ENCODE measurements at regions not wholly inside any gene's neighbourhood (a gene's known extent, or its start where the extent isn't known, plus 50 kb on each side); places are given as distances from the start of the nearest gene placed in this dataset.
"Not testable (repeated sequence)": the region's sequence is repeated elsewhere in the genome, so short reads cannot be mapped to it uniquely, and the experiment has no call there.

DNA sequence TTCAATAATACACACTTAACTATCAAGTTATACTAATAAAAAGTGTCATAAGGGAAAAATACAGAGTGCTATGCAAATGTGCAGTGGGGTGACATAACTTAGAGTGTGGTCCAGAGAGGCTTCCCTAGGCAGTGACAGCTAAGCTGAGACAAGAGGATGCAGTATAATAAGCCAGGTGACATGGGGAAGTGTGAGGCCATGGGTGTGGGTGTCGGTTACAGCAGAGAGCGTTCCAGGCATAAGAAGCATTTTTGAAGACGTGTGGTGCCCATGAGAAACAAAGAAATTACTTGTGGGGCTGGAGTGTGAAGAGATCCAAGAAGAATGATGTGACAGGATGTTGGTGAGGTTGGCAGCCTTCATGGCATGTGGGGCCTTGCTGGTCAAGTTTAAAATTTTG, 78.1 kb upstream of the PICALM start:
- DNase-seq (ENCODE audit: low read depth, low spot score), result no peak

DNA sequence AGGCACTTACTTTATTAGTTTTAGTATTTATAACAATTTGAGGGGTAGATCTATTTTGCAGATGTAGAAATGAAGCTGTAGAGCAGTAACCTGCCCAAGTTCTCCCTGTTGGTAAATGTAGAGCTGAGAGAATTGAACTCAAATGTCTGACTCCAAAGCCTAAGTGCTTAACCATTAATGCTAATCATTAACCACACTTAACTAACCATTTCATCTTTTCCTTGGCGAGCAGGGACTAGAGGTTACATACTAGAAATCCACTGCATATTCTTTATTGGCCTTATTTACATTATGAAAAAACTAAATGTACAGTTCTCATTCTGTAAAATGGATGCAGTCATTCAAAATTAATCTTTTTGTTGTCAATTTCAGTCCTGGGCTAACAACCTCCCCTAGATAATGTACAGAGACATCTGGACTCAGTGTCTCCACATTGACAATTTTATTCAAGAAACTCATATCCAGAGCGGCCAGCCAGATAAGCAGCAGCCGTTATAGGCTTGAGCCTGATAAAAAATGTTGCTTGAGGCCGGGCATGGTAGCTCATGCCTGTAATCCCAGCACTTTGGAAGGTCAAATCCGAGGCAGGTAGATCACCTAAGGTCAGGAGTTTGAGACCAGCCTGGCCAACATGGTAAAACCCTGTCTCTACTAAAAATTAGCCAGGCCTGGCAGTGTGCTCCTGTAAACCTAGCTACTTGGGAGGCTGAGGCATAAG, 76.7 kb upstream of the PICALM start:
- no peak for DNase-seq (ENCODE audit: low read depth, low spot score)

DNA sequence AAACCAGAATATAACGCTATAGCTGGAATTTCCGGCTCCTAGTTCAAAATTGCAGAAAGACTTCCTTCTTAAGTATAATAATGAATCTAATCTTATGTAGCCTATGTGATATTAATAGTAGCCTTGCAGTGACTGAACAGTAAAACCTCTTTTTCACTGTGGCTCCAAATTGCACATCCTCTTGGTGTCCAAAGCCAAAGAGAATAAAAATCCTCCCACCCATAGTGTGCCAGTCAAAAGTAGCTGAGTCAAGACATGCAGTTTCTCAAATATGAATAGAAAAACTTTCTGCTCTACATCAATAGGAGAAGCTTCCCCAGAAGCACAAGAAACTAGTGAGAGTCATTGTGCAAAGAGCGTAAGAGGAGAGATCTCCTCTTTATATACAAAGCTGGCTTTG, 76.0 kb upstream of the PICALM start:
- no peak for DNase-seq (ENCODE audit: low read depth, low spot score)

DNA sequence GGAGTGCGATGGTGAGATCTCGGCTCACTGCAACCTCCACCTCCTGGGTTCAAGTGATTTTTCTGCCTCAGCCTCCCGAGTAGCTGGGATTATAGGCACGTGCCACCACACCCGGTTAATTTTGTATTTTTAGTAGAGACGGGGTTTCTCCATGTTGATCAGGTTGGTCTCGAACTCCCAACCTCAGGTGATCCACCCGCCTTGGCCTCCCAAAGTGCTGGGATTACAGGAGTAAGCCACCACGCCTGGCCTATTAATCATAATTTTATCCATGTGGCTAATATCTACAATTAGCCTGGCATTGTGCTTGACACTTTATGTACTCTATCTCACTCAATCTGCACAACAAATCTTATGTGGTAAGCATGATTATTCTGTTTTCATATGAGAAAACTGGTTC, 75.2 kb upstream of the PICALM start:
- DNase-seq (ENCODE audit: low read depth, low spot score), result not testable (repeated sequence)

DNA sequence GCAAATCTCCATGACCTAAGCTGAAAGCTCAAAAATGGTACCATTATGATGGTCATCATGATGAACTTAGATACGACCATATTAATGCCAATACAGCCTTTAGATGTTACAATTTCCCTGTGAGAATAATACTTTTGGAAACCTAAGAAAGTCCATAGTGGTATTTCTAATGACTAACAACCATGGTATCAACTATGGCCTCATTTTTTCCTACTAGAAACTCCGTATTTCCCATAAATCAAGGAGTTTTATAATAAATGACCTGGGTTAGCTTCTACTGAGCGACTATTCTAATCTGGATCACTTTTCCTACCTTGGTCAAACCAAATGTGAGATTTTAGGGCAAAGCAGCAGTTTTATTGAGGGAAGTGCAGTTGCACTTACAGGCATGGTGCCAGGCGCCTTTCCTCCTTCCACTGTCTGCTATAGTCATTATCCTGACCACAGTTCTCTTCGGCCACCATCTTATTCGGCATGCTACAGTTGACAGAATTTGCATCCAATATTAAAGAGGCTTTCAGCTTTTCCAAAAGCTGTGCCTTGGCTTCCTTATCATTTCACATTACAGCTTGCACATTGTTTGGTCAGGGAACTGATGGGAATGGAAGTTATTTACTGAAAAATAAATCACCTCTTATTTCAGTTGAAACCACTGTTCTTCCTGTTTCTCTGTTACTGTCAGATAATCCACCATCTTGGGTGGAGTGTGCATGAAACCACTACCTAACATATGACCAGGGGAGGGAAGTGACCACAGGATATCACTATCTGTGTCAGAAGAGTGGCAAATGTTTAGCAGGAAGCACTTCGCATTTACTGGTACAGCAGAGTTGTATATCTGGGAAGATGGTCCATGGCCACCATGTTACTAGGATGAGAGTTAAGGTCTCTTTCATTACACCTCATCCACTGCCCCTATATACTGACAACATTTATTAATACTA, 74.5 kb upstream of the PICALM start:
- DNase-seq (ENCODE audit: low read depth, low spot score), result no peak

DNA sequence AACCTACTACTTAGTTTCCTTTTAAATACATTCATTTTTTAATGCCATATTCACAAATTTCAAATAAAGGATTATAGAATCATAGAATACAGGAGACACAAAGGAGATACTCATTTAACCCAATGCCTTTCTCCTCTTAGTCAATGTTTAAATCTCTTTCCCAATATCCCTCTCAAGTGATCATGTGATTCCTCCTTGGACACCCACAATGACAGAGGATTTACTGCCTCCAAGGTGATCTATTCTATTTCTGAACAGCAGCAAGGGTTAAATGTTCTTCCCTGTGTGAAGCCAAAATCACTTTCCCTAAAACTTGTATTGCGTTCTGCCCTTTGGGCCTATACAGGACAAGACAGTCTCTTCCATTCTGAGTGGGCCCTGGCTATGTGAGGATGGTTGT, 73.3 kb upstream of the PICALM start:
- no peak for DNase-seq (ENCODE audit: low read depth, low spot score)

DNA sequence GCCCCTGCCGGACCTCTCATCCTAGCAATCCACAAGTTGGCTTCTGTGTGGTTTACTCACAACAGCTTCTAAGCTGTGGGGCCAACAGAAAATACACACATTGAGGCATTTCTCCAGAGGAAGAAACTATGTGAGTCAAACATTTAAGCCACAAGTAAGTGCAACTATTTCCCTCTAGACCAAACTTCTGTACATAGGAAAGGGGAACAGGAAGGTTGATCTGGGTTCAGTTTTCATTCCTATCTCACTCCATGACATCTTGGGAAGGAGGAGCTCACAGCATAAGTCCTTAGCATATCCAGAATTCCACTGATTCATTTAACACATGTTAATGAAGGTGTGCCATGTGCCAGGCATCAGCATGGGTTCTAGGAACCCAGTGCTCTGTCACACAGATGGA, 72.8 kb upstream of the PICALM start:
- no peak for DNase-seq (ENCODE audit: low read depth, low spot score)

DNA sequence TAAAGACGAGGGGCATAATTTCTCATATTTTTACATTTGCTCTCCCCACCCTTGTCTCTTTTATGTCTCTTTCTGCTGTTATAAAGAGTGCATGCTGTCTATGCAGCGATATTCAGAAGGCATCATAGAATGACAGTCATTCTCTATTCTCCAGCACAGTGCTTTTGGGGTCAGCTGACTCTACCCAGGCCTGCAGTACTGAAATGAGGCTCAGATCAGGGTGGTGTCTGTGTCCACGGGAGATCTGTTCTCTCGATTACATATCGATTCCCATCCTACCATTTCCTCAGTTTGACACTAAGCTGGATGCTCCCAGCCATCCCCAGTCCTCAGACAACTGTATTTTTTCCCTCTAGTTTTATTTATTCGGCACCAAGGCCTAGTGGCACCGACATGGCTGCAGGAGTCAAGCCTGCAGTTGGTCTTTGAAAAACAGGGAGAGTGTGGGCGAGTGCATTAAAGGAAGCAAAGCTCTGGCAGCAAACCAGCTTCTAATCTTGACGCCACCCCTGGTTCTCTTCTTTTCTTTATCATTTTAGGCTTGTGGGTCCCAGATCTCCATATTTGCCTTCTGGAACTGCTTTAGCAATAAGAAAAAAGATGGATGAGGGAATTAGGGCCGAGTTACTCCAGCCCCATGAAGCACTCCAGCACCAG, 71.6 kb upstream of the PICALM start:
- DNase-seq (ENCODE audit: low read depth, low spot score), result no peak

DNA sequence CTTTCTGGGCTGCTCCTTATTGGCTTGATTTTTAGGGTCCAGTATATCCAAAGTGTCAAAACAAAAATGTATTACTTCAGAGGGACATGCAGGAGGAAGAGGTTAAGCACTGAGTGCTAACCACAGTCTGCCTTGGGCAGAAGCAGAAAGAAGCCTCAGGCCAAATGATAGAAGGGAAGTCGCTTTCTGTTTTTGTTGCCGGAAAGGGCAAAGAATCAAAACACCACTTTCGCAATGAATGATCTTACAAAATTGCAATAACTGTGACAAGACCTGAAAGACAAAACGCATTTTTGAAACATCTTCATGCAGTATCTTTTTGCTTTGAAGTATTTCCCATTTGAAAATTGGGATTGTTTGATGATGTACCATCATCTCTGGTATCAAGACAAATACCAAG, 70.1 kb upstream of the PICALM start:
- no peak for DNase-seq (ENCODE audit: low read depth, low spot score)

DNA sequence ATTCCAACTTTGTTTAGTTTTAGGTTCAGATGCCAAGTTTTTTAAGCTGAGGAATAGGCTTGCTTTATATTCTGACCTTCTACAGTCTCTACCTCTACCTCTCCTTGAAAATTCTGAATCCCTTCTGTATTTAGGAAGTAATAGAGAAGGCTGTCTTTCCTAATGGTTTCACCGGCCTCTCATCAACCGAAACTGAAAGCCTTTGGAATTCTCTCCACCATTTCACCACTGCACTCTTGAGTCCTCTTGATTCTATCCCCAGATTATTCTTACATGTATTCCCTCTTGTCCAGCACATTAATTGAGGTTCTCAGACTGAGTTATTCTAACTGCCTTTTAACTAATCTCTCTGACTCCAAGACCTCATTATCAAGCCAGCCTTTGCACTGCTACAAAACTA, 67.7 kb upstream of the PICALM start:
- DNase-seq (ENCODE audit: low read depth, low spot score), result no peak

DNA sequence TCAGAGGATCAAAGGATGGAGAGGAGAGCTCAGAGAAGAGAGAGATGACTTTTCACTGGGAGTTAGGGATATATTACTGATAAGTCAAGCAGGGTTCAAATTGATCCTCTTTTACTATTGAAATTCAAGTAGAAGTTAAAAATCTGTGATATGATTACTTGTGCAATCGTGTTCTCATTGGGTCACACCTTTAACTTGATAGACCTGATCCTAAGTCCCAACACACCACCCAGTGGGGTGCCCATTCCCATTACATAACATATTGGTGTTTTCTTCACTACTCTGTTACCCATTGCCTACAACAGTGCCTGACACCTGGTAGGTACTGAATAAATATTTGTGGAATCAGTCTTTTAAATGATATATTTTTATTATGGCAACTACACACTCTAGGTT, 66.4 kb upstream of the PICALM start:
- no peak for DNase-seq (ENCODE audit: low read depth, low spot score)

DNA sequence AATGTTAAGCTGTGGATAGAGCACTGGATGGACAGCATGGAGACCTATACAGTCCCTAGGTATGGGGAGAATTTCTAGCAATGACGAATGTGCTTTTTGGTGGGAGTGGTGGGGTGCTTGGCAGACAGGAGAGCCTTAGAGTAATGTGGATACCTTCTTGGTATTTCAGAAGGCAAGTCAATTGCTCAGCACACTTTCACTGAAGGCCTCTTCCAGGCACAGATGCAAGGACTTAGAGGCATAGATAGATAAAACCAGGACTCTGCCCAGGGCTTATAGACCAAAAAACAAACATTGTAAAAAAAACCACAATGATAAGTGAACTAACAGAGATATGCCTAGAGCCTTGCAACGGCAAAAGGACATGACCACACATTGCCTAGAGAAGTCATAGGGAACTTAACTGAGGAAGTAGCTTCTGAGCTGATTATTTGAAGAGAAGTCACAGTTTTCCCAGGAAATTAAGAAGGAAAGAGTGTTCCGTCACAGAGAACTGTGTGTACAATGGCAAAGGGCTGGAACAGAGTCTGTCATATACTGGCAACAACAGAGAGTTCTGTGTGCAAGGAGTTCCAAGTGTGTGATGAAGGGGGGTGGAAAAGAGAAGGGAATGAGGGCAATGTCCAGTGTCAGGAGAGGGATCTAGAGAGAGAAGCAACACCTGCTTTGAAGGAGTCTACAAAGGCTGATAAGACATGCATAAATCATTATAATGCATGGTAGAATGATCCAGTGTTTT, 65.9 kb upstream of the PICALM start:
- no peak for DNase-seq (ENCODE audit: low read depth, low spot score)

DNA sequence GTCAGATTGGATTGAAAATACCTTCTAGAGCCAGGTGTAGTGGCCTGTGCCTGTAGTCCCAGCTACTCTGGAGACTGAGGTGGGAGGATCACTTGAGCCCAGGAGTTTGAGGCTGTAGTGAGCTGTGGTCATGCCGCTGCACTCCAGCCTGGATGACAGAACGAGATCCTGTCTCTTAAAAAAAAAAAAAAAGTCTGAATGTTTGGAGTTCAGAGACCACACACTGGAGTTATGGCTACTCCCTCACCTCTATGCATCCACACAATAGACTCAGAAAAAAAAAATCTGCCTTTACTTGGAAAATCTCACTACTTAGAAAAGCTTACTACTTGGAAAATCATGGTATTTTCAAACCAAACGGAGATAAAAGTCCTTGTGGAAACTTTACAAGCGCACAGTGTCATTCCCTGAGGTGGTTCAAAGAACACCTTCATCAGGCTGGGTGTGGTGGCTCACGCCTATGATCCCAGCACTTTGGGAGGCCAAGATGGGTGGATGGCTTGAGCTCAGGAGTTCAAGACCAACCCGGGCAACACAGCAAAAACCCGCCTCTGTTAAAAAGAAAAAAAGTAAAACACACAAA, 63.9 kb upstream of the PICALM start:
- DNase-seq (ENCODE audit: low read depth, low spot score), result no peak

DNA sequence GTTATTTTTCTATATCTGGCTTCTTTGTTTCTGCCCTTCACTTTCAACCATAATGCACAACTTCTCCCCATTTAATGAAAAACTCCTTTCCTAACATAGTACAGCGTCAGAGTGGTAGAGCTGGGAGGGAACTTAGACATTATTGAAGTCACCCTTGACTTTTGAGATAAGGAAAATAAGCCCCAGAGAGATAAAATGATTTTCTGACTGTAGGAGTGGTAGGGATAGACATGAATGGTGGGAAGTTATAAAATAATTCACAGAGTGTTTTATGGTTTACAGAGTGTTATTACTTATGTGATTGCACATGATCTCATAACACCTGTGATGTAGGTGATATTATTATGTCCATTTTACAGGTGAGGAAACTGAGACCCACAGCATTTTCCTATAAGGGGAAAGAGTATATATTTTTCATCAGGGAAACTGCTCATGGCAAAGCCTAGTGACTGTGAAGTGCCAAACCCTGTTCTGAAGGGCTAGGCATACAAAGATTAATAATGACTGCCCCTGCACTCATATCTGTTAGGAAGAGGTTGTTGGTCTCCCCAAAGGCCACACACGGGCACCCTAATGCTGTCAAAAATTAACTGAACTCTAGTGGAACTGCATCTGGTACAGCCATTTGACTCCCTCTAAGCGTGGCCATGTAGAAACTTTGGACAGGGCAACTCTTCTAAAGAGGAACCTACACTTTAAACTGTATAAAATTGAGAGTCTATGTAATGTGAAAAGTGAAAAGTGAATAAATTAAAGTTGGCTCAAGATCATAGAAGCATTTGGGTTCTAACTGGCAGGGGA, 61.1 kb upstream of the PICALM start:
- DNase-seq (ENCODE audit: low read depth, low spot score), result no peak

DNA sequence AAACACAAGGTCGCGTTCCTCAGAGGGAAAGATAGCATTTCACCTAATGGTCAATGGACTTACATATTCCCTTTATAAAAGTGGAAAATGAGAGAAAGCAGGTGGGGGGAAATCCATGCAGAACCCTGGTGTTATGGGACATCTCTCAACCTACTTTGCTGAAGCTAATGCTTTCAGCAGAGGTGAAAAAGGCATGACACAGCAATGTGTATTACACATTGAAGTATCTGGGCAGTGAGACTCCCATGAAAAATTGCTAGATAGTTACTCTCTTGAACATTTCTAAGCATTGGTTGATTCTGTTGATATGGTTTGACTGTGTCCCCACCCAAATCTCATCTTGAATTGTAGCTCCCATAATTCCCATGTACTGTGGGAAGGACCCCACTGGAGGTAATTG, 60.0 kb upstream of the PICALM start:
- DNase-seq (ENCODE audit: low read depth, low spot score), result no peak

DNA sequence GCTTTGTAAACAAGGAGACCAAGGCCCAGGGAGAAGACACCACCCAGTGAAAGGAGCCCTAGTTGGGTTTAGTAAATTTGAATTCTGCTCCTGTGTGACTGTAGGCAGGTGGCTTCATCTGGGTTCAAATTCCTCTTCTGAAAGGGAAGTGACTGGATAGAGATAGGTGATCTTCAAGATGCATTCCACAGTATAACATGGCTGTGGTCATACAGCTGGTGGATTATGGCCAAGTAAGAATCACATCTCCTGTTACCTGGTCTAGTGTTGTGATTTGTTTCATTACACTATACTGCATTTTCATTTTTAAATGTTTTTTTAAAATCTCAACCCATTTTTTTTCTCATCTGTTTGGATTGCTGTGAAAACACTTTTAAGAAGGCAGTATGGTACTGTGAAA, 58.0 kb upstream of the PICALM start:
- DNase-seq (ENCODE audit: low read depth, low spot score), result no peak

DNA sequence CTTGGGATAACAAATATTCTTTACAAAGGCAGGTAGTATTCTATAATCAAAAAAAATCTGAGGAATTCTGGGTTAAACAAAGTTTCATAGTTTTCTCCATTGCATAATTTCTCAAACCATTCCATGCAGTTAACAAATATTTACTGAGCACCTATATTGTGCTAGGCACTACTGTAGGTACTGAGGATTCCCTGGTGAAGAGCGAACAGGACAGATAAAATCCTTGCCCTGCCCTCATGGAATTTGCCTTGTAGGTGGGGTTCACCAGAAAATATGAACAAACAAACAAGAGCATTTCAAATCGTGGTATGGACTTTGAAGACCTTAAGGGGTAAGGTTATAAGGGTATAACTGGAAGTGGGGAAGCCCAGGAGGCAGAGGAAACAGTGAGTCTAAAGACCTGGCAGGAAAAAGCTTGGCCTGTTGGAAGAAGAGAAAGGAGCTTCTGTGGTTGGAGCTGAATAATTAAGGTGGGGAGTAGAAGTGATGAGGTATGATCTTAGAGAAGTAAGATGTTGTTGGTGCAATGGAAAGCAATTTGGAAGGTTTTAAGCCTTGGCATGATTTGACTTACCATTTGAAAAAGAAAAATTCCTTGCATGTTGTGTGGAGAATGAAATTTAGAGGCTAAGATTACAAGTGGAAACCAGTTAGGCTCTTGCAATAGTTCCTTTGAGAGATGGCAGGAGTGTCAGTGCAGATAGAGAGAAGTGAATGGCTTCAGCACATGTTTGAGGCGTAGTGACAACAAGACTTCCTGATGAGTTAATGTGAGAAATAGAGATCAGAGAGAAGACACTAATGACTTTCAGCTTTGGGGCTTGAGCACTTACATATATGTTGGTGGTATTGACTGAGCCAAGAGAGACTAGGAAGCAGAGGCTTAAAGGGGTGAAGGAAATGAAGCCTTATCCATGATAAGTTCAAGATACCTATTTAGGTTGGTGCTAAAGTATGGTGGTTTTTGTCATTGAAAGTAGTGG, 55.7 kb upstream of the PICALM start:
- no peak for DNase-seq (ENCODE audit: low read depth, low spot score)

DNA sequence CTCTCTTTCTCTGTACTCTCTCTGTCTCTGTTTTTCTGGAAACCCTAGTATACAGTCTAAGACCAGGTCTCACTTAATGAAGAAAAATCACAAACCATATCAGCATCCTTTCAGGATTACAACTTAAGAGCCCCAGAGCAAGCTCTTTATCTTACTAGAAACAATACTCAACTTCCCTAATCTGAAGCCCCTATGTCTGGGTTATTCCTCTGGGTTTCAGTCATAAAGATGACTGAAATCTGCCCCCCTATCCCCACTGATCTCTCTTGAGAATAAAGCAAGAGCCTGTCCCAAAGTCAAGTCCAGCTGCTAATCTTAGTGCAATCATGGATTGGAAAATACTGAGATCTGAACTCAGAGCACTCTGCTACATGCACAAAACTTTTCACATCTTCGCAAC, 53.9 kb upstream of the PICALM start:
- DNase-seq (ENCODE audit: low read depth, low spot score), result no peak

DNA sequence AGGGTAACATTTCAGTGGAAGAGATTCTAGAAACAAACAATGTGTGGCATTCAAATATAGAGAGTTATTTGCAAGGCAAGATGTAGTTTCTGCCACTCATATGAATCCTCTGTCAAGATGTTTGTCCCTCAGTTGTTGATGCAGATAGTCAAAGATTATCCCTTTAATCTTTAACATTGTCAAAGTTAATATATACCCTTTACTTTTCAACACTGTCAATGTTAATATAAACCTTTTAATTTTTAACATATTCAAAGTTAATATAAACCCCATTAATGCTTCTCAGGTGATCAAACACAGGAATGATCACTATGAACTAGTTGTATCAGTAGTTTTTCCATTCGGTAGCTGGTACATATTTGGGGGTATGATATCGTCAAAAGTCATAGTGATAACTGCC, 51.9 kb upstream of the PICALM start:
- no peak for DNase-seq (ENCODE audit: low read depth, low spot score)

All from ELF-1 (cell line).